Neural cell (in vitro differentiated cells): ENCODE measurements at regions not wholly inside any gene's neighbourhood (a gene's known extent, or its start where the extent isn't known, plus 50 kb on each side); places are given as distances from the start of the nearest gene placed in this dataset.

ENCODE experiments used
- CTCF ChIP-seq: fragments of 450-650 bp; IDR thresholded peaks from 2 replicates; pipeline ENCODE4 v1.5.1; 2014; ENCODE audit warnings: antibody characterized with exemption, mild to moderate bottlenecking, moderate library complexity; ENCODE audit not compliant: poor library complexity, severe bottlenecking
- EP300 ChIP-seq: fragments of 450-650 bp; conservative IDR thresholded peaks from 2 replicates; pipeline ENCODE4 v1.6.1; 2014; ENCODE audit warnings: antibody characterized with exemption, mild to moderate bottlenecking, moderate library complexity; ENCODE audit not compliant: poor library complexity, severe bottlenecking
- EZH2 ChIP-seq: fragments of 200-600, 300-800 bp; shearing (Covaris generic), sonication (generic); IDR thresholded peaks from 2 replicates; pipeline ENCODE4 v1.6.1; 2014; ENCODE audit warnings: antibody characterized with exemption, low read length, borderline replicate concordance, mild to moderate bottlenecking; ENCODE audit not compliant: insufficient read depth, poor library complexity, severe bottlenecking
- MXI1 ChIP-seq: fragments of 450-650 bp; conservative IDR thresholded peaks from 2 replicates; pipeline ENCODE4 v1.6.1; 2014; ENCODE audit warnings: antibody characterized with exemption, mild to moderate bottlenecking; ENCODE audit not compliant: poor library complexity, severe bottlenecking
- POLR2AphosphoS5 ChIP-seq: IDR thresholded peaks from 2 replicates; pipeline ENCODE4 v1.6.1; 2012
- RAD21 ChIP-seq: fragments of 450-650 bp; conservative IDR thresholded peaks from 2 replicates; pipeline ENCODE4 v1.6.1; 2014; ENCODE audit warnings: antibody characterized with exemption, mild to moderate bottlenecking, moderate library complexity
- SMC3 ChIP-seq: fragments of 450-650 bp; conservative IDR thresholded peaks from 2 replicates; pipeline ENCODE4 v1.6.1; 2014; ENCODE audit warnings: antibody characterized with exemption, mild to moderate bottlenecking, moderate library complexity; ENCODE audit not compliant: poor library complexity
- TAF1 ChIP-seq: IDR thresholded peaks from 2 replicates; pipeline ENCODE4 v1.6.1; 2012; ENCODE audit warnings: low read depth

GRCh38 chr3:107221856-107222255, 155.4 kb upstream of the CCDC54 start:
- TF ChIP-seq CTCF: no peak
- no peak for TF ChIP-seq SMC3
- TF ChIP-seq EP300: no peak
- no peak for TF ChIP-seq POLR2AphosphoS5
- TF ChIP-seq EZH2: no peak
- TF ChIP-seq RAD21: no peak
- TF ChIP-seq MXI1: no peak
- no peak for TF ChIP-seq TAF1
